DND-41 (cell line): ENCODE measurements at regions not wholly inside any gene's neighbourhood (a gene's known extent, or its start where the extent isn't known, plus 50 kb on each side); places are given as distances from the start of the nearest gene placed in this dataset.

Experiments
- ATAC-seq: fragments of 200-7000 bp; cut with Tn5 transposase; 3 replicates; pipeline ENCODE4 v1.9.1; 2021; ENCODE audit warnings: low read depth; ENCODE audit not compliant: insufficient read depth
- DNase-seq: peaks from one replicate; pipeline ENCODE4 v3.0.0-alpha.2; 2020
- H2AFZ ChIP-seq: 2 replicates; pipeline ENCODE4 v1.6.0; 2012; ENCODE audit warnings: low read depth, low read length
- H3K27ac ChIP-seq: 2 replicates; pipeline ENCODE4 v1.5.1; 2012; ENCODE audit warnings: low read length, inconsistent platforms
- H3K27me3 ChIP-seq: fragments of 200-600 bp; sonication (generic); 2 replicates; pipeline ENCODE4 v1.6.0; 2012; ENCODE audit warnings: low read length, mild to moderate bottlenecking, inconsistent platforms; ENCODE audit not compliant: insufficient read depth, poor library complexity
- H3K36me3 ChIP-seq: 2 replicates; pipeline ENCODE4 v1.5.1; 2012; ENCODE audit warnings: low read length, inconsistent platforms; ENCODE audit not compliant: insufficient read depth
- H3K4me1 ChIP-seq: 2 replicates; pipeline ENCODE4 v1.5.1; 2012; ENCODE audit warnings: mild to moderate bottlenecking, low read length; ENCODE audit not compliant: insufficient read depth
- H3K4me2 ChIP-seq: 2 replicates; pipeline ENCODE4 v1.6.0; 2012; ENCODE audit warnings: mild to moderate bottlenecking, moderate library complexity, low read length, inconsistent platforms; ENCODE audit not compliant: insufficient read depth
- H3K4me3 ChIP-seq, 2 experiments: fragments of 200-600 bp in 1 of 2; shearing (Covaris generic) in 1 of 2; 2 replicates each; pipeline ENCODE4 v1.5.1; 2012 to 2016; ENCODE audit warnings: inconsistent platforms in 2 of 2, low read length in 2 of 2, mild to moderate bottlenecking in 2 of 2, low read depth in 1 of 2, moderate library complexity in 1 of 2
- H3K79me2 ChIP-seq: 2 replicates; pipeline ENCODE4 v1.6.0; 2012; ENCODE audit warnings: low read length, inconsistent platforms; ENCODE audit not compliant: insufficient read depth
- H3K9ac ChIP-seq: 2 replicates; pipeline ENCODE4 v1.6.0; 2012; ENCODE audit warnings: low read depth, mild to moderate bottlenecking, inconsistent platforms, low read length, moderate library complexity
- H3K9me3 ChIP-seq: 2 replicates; pipeline ENCODE4 v1.5.1; 2012; ENCODE audit warnings: low read length, moderate library complexity, mild to moderate bottlenecking, inconsistent platforms; ENCODE audit not compliant: insufficient read depth, severe bottlenecking
- H4K20me1 ChIP-seq: 2 replicates; pipeline ENCODE4 v1.6.0; 2012; ENCODE audit warnings: low read length; ENCODE audit not compliant: insufficient read depth
- CTCF ChIP-seq: IDR thresholded peaks from 2 replicates; pipeline ENCODE4 v1.5.1; 2012; ENCODE audit warnings: borderline replicate concordance, low read length, moderate library complexity, mild to moderate bottlenecking; ENCODE audit not compliant: poor library complexity, severe bottlenecking; ENCODE audit errors: extremely low read depth
- EZH2 ChIP-seq: IDR thresholded peaks from 3 replicates; pipeline ENCODE4 v1.6.1; 2012; ENCODE audit warnings: borderline replicate concordance, low read depth, mild to moderate bottlenecking, moderate library complexity, low read length, inconsistent platforms; ENCODE audit not compliant: severe bottlenecking

- Histone ChIP-seq H3K4me2 (no peak overlapping the region), H2AFZ (no peak overlapping the region), H4K20me1 (no peaks in the 10 kb centered on the region), H3K27ac (no peak overlapping the region), H3K4me1 (no peaks in the 10 kb centered on the region), H3K79me2 (no peaks in the 10 kb centered on the region), H3K9me3 (no peaks in the 10 kb centered on the region), H3K9ac (no peak overlapping the region), H3K27me3 (no peaks in the 10 kb centered on the region), H3K4me3 (no peak overlapping the region), H3K36me3 (no peaks in the 10 kb centered on the region)
- no peak for TF ChIP-seq CTCF
- no peak for TF ChIP-seq EZH2
- DNase-seq = no peak
- no peak for ATAC-seq
These were observed 80.2 kb upstream of the MAMLD1 start for GRCh38 chrX:150282953-150283352.

- no peaks in the 10 kb centered on the region for H3K9me3 ChIP-seq
- DNase-seq (no peak), ATAC-seq (no peak)
- H4K20me1 ChIP-seq = no peaks in the 10 kb centered on the region
- no peaks in the 10 kb centered on the region for H3K36me3 ChIP-seq
- H2AFZ ChIP-seq = no peak overlapping the region
- no peaks in the 10 kb centered on the region for H3K27me3 ChIP-seq
- H3K9ac ChIP-seq = no peak overlapping the region
- no peaks in the 10 kb centered on the region for H3K4me1 ChIP-seq
- H3K4me2 ChIP-seq = no peak overlapping the region
- no peak overlapping the region for H3K27ac ChIP-seq
- no peaks in the 10 kb centered on the region for H3K79me2 ChIP-seq
- TF ChIP-seq EZH2 (no peak), CTCF (no peak)
- H3K4me3 ChIP-seq = no peak overlapping the region
These were observed 72.1 kb upstream of the MAMLD1 start for GRCh38 chrX:150291014-150291413.

GRCh38 chrX:150293311-150294013 is 69.7 kb upstream of the MAMLD1 start:
- DNase-seq = no peak
- H3K4me3 ChIP-seq = no peak overlapping the region

More at GRCh38 chrX:150293311-150294013, 69.7 kb upstream of the MAMLD1 start:
- no peak for ATAC-seq
- H3K9me3 ChIP-seq = no peaks in the 10 kb centered on the region
- H3K36me3 ChIP-seq = no peaks in the 10 kb centered on the region
- H3K79me2 ChIP-seq = no peaks in the 10 kb centered on the region
- no peaks in the 10 kb centered on the region for H3K27me3 ChIP-seq
- no peak overlapping the region for H3K27ac ChIP-seq
- no peak overlapping the region for H3K9ac ChIP-seq
- H3K4me2 ChIP-seq = no peak overlapping the region
- no peak for TF ChIP-seq EZH2
- TF ChIP-seq CTCF = no peak
- no peaks in the 10 kb centered on the region for H4K20me1 ChIP-seq
- no peaks in the 10 kb centered on the region for H3K4me1 ChIP-seq
- H2AFZ ChIP-seq = no peak overlapping the region
